ENCODE measurements at regions not wholly inside any gene's neighbourhood (a gene's known extent, or its start where the extent isn't known, plus 50 kb on each side); places are given as distances from the start of the nearest gene placed in this dataset.

DNA sequence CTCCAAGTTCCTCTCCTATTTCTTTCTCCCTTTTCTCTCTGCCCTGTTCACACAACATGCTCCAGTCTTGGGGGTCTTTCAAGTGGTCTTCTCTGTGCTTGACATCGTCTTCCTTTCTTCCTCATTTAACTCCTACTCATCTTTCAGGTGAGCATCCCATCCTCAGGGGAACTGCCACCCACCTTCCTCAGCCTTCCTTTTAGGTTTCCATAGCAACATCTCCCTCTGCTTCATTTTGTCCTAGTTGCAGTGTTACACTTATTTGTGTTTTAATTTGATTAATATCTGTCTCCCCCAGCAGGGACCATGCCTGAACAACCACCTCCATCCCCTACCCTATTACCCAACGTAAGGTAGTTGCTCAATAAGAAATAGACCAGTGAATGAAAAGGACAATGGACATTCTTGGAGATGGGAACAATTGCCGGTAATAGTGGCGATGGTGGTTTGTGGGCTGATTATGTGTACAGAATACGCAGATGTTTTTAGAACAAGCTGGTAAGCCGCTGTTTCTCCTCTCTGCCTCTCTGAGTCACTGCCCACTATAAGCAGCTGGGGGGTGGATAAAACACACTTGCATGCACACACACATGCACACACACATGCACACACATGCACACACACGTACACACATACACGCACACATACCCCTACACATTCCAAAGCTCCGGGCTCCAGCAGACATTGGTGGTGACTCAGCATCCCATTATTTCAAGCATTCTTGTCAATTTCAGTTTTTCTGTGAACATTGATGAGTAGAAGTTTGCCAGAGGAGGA lies 251.6 kb downstream of the GATA3 start:
- TF ChIP-seq, protein P1, sequence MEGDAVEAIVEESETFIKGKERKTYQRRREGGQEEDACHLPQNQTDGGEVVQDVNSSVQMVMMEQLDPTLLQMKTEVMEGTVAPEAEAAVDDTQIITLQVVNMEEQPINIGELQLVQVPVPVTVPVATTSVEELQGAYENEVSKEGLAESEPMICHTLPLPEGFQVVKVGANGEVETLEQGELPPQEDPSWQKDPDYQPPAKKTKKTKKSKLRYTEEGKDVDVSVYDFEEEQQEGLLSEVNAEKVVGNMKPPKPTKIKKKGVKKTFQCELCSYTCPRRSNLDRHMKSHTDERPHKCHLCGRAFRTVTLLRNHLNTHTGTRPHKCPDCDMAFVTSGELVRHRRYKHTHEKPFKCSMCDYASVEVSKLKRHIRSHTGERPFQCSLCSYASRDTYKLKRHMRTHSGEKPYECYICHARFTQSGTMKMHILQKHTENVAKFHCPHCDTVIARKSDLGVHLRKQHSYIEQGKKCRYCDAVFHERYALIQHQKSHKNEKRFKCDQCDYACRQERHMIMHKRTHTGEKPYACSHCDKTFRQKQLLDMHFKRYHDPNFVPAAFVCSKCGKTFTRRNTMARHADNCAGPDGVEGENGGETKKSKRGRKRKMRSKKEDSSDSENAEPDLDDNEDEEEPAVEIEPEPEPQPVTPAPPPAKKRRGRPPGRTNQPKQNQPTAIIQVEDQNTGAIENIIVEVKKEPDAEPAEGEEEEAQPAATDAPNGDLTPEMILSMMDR (conservative IDR thresholded peaks at IDR 0.05; ENCODE audit: low read length): no peak
- no peak overlapping the region for H3K4me3 ChIP-seq (ENCODE audit: low read length)
- no peak for DNase-seq (ENCODE audit: low read depth)

DNA sequence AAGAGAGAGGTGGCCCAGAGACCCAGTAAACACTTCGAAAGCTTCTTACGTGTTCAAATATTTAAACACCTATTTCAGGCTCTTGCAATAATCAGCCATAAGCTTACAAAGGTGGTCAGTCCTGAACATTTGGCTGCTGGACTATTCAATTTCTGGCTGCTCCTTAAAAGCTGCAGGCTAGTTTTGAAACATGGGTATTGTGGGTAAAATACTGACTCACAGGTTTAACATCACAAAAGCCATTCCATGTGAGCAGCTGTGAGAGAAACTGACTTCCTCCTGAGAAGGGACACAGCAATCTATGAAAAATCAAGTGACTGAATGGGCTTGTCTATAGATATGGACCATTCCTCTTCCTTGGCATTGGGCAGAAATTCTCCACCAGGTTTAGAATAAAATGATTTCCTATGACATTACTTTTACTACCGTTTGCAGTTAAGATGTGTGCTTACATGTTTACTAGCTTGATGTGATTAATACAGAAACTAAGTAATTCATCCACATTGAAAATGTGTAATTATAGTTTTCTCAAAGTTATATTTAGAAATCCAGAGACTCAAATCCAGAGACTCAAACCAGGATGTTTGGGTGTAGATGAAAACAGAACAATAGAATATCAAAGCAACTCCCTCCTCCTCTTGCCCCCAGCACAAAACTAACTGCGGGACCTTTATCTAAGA lies 252.3 kb downstream of the GATA3 start:
- H3K4me3 ChIP-seq (ENCODE audit: low read length): no peak overlapping the region
- DNase-seq (ENCODE audit: low read depth): no peak
- TF ChIP-seq, protein P1 (conservative IDR thresholded peaks at IDR 0.05; ENCODE audit: low read length): no peak

DNA sequence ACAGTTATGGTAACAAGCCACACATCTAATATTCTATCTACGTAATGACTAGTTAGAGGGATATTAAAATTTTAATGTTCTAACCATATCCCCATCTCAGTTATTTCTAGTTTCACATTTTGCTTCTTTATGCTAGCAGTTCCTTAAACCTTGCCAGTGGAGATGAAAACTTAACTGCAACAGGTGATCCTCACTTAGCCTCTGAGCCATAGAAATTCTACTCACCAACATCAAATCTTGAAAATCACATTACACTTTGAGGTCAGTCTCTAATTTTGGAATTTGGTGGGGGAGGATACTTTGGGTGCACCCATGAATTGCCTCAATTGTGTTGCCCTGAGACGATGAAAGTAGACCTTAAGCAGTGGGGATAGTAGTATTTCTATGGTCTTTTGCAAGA lies 256.4 kb downstream of the GATA3 start:
- TF ChIP-seq, protein P1 (conservative IDR thresholded peaks at IDR 0.05; ENCODE audit: low read length): no peak
- no peak for DNase-seq (ENCODE audit: low read depth)
- no peak overlapping the region for H3K4me3 ChIP-seq (ENCODE audit: low read length)

DNA sequence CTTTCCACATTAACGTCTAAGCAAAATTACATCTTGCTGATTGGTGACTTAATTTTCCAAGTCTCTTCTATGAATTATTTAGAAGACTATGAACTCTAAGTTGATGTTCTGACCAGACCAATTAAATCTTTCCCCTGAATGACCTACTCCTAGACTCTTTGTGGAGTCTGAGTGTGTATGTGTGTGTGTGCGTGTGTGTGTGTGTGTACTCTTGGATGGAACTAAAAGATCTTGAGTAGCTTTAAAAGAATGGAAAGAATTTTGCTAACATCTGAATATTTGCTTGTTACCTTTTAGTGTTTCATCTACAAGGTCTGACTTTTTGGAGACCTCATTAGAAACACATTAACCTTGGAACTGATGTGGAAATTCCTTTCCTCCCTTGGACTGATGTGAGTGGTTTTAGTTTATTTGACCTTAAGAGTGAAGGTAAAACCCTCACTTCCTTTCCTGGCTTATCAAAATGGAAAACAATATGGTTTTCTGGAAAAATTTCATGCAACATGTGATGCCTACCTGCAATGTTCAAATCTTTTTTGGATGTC lies 257.1 kb downstream of the GATA3 start:
- no peak for DNase-seq (ENCODE audit: low read depth)
- TF ChIP-seq, protein P1 (conservative IDR thresholded peaks at IDR 0.05; ENCODE audit: low read length): no peak
- H3K4me3 ChIP-seq (ENCODE audit: low read length): no peak overlapping the region

DNA sequence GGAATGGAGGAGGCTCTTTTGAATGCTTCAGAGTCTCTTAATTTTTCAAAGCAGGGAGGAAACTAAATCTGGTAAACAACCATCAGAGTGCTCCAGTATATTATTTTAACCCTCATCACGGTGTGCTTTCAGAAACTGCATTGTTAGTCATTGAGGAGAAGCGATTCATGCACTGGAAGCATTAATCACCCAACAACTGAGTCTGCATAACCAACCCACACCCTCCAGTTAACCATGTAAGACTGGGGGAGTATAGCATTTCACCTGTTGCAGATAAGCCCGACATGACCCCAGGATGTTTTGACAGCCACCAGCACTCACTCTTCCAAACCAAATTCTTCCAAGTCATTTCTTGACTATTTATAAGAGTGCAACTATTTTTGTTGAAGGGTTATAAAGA lies 257.6 kb downstream of the GATA3 start:
- TF ChIP-seq, protein P1 (conservative IDR thresholded peaks at IDR 0.05; ENCODE audit: low read length): no peak
- DNase-seq (ENCODE audit: low read depth): no peak
- no peak overlapping the region for H3K4me3 ChIP-seq (ENCODE audit: low read length)

DNA sequence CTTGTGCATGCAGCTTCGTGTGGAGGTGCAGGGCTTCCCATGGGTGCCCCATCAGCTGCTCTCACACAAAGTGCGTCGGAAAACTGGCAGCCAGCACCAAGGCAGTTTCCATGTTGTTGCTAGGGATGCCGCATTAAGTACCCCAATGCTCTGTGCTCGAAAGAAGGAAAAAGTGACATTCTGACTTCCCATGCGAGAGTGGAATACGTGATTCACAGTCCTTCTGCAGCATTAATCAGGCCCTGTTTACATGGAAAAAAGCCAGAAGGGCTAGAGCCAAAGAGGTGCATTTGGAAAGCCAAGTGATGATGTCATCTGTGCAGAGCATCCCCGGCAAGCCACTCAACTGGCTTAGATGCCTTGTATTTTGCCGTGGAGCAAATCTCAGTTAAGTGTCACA lies 258.3 kb downstream of the GATA3 start:
- DNase-seq (ENCODE audit: low read depth): no peak
- TF ChIP-seq, protein P1 (conservative IDR thresholded peaks at IDR 0.05; ENCODE audit: low read length): no peak
- no peak overlapping the region for H3K4me3 ChIP-seq (ENCODE audit: low read length)

DNA sequence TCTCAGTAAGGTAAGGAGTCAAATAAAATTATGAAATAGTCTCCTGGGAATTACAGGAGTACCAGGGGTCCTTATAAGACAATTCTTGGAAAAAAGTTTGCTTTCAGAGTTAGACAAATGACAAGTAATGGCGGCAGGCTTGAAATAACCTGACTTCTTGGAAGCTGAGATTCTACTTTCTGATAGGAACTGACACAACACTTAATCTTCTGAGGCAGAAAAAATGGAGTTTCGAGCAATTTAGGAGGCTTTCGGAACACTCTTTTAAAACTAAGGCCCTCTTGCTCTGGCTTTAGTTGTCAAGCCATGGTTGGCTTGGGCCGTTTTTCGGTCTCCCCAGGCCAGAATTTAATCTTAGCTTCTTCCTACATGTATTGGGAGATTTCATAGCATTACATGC lies 260.0 kb downstream of the GATA3 start:
- TF ChIP-seq, protein P1 (conservative IDR thresholded peaks at IDR 0.05; ENCODE audit: low read length): no peak
- no peak overlapping the region for H3K4me3 ChIP-seq (ENCODE audit: low read length)
- DNase-seq (ENCODE audit: low read depth): no peak

All from AG10803 (cell line).